RPMI7951 (cell line): ENCODE measurements at regions not wholly inside any gene's neighbourhood (a gene's known extent, or its start where the extent isn't known, plus 50 kb on each side); places are given as distances from the start of the nearest gene placed in this dataset.
"Not testable (repeated sequence)": the region's sequence is repeated elsewhere in the genome, so short reads cannot be mapped to it uniquely, and the experiment has no call there.

Source experiments
- DNase-seq: peaks from one replicate; pipeline ENCODE4 v3.0.0-alpha.2; 2012; ENCODE audit warnings: low read depth

- DNase-seq, result no peak
Observed at GRCh38 chr2:595141-595815, 81.9 kb downstream of the TMEM18 start.

- no peak for DNase-seq
Observed at GRCh38 chr2:594297-594949, 82.8 kb downstream of the TMEM18 start.

GRCh38 chr2:593356-594026 lies 83.7 kb downstream of the TMEM18 start:
- no peak for DNase-seq

GRCh38 chr2:592737-593136 lies 84.5 kb downstream of the TMEM18 start:
- no peak for DNase-seq

GRCh38 chr2:590214-591175 lies 86.7 kb downstream of the TMEM18 start:
- DNase-seq, result no peak

- no peak for DNase-seq
Observed at GRCh38 chr2:589281-590130, 87.7 kb downstream of the TMEM18 start.

- DNase-seq, result no peak
Observed at GRCh38 chr2:588074-588645, 89.0 kb downstream of the TMEM18 start.

- no peak for DNase-seq
Observed at GRCh38 chr2:587087-587960, 89.9 kb downstream of the TMEM18 start.

- no peak for DNase-seq
Observed at GRCh38 chr2:586641-587076, 90.5 kb downstream of the TMEM18 start.

- DNase-seq, result peak; percentile 41
Observed at GRCh38 chr2:584863-585823, 92.1 kb downstream of the TMEM18 start.

GRCh38 chr2:583666-584065 lies 93.5 kb downstream of the TMEM18 start:
- no peak for DNase-seq

GRCh38 chr2:582792-583528 lies 94.2 kb downstream of the TMEM18 start:
- DNase-seq, result no peak

- not testable (repeated sequence) for DNase-seq
Observed at GRCh38 chr2:582289-582688, 94.9 kb downstream of the TMEM18 start.

GRCh38 chr2:579961-580360 lies 97.2 kb downstream of the TMEM18 start:
- DNase-seq, result no peak

GRCh38 chr2:579351-579886 lies 97.8 kb downstream of the TMEM18 start:
- no peak for DNase-seq

- no peak for DNase-seq
Observed at GRCh38 chr2:576292-576691, 100.9 kb downstream of the TMEM18 start.

- DNase-seq, result no peak
Observed at GRCh38 chr2:575727-576236, 101.4 kb downstream of the TMEM18 start.
